Erythroblast (primary cell): ENCODE measurements at regions not wholly inside any gene's neighbourhood (a gene's known extent, or its start where the extent isn't known, plus 50 kb on each side); places are given as distances from the start of the nearest gene placed in this dataset.

Source experiments
- GATA1 ChIP-seq: IDR thresholded peaks from 2 replicates; pipeline ENCODE4 v1.6.1; 2011; ENCODE audit warnings: low read depth, mild to moderate bottlenecking, control low read depth, low read length, moderate library complexity
- POLR2A ChIP-seq: IDR thresholded peaks from 2 replicates; pipeline ENCODE4 v1.6.1; 2011; ENCODE audit warnings: mild to moderate bottlenecking, low read length

DNA sequence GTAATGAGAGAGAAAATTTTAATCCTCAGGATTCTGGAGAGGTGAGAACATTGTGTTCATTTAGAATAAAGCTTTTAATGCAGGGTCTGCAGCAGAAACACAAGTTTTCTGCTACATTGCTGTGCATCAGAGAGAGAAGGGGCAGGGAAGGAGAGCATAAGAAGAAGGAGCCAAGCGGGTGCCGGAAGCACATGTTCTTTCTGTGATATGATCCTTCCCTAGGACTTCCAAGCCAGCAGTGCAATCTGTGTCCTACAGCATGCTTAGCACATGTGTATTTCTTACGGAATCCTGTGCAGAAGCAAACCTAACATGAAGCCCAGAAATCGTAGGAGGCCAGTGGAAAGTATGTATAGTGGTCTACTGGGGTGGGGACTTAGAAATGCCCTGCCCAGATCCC is 458.3 kb upstream of the BRINP1 start:
- TF ChIP-seq POLR2A: no peak
- TF ChIP-seq GATA1: no peak
